ENCODE measurements at regions not wholly inside any gene's neighbourhood (a gene's known extent, or its start where the extent isn't known, plus 50 kb on each side); places are given as distances from the start of the nearest gene placed in this dataset.

- TF ChIP-seq CTCF (conservative IDR thresholded peaks at IDR 0.05) = no peak
- no peak for TF ChIP-seq EZH2 (IDR thresholded peaks at IDR 0.05; ENCODE audit: low read depth)
Observed at GRCh38 chr5:115696141-115696650, 70.4 kb upstream of the TMED7 start.

Measured in PC-9 (cell line).